ENCODE measurements at regions not wholly inside any gene's neighbourhood (a gene's known extent, or its start where the extent isn't known, plus 50 kb on each side); places are given as distances from the start of the nearest gene placed in this dataset.

DNA sequence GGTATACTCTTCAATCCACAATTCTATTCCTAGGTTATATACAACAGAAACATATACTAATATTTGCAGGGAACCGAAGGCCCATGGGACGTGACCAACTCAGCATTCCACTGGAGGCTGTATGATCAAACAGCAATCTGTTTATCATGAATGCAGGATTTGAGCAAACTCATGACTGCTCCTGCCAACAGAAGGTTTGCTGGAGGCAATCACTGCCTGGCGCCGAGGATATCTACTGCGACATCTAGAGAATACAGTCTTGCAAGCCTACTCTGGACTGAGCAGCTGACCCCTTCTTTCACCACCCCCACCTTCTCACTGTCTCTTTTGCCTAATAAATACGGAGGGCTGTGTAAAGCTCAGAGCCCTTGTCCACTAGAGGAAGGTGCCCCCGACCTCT, 90.5 kb upstream of the CDH10 start:
- Histone ChIP-seq H3K4me2 (ENCODE audit: extremely low read depth, insufficient read depth, low read length) (no peak overlapping the region), H4K20me1 (ENCODE audit: control insufficient read depth, extremely low read depth, insufficient read depth, low read length) (no peaks in the 10 kb centered on the region)

DNA sequence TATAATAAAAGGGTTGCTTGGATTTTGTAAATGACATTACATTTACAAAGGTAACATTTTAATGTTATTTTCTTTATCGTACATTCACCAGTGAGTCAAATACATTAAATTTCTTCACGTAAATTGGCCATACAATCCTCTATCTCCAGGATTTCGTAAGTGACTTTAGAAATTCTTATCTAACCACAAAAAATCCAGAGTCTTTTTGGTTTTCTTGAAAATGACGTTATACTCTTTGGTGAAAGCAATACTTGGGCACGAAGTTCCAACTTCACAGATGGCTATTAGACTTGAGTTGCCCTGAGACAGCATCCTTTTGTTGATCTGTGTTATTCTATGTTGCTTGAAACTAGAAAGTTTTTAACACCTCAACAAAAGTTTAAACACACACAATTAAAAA, 87.4 kb upstream of the CDH10 start:
- no peaks in the 10 kb centered on the region for H3K36me3 ChIP-seq (ENCODE audit: control insufficient read depth, insufficient read depth, low read length)
- DNase-seq (ENCODE audit: low read depth in 2 of 2): peak in 1 of 2 donors; percentile 50
- TF ChIP-seq EZH2 (IDR thresholded peaks at IDR 0.05; ENCODE audit: low read length, missing control alignments): no peak
- TF ChIP-seq, protein P1, sequence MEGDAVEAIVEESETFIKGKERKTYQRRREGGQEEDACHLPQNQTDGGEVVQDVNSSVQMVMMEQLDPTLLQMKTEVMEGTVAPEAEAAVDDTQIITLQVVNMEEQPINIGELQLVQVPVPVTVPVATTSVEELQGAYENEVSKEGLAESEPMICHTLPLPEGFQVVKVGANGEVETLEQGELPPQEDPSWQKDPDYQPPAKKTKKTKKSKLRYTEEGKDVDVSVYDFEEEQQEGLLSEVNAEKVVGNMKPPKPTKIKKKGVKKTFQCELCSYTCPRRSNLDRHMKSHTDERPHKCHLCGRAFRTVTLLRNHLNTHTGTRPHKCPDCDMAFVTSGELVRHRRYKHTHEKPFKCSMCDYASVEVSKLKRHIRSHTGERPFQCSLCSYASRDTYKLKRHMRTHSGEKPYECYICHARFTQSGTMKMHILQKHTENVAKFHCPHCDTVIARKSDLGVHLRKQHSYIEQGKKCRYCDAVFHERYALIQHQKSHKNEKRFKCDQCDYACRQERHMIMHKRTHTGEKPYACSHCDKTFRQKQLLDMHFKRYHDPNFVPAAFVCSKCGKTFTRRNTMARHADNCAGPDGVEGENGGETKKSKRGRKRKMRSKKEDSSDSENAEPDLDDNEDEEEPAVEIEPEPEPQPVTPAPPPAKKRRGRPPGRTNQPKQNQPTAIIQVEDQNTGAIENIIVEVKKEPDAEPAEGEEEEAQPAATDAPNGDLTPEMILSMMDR (conservative IDR thresholded peaks at IDR 0.05 in 1 of 2, IDR thresholded peaks at IDR 0.05 in 1 of 2; ENCODE audit: low read depth in 1 of 2, low read length in 2 of 2): no peak
- no peaks in the 10 kb centered on the region for H3K79me2 ChIP-seq (ENCODE audit: control insufficient read depth, insufficient read depth, low read length)
- no peak overlapping the region for H2AFZ ChIP-seq (ENCODE audit: low read length)
- H3K4me2 ChIP-seq (ENCODE audit: extremely low read depth, insufficient read depth, low read length): no peak overlapping the region
- H3K27ac ChIP-seq (ENCODE audit: insufficient read depth, low read length): no peak overlapping the region
- no peak overlapping the region for H3K4me3 ChIP-seq (replicated peaks in 1 of 4; ENCODE audit: control extremely low read depth in 1 of 4, insufficient read depth in 1 of 4, low read depth in 3 of 4, low read length in 4 of 4)
- H4K20me1 ChIP-seq (ENCODE audit: control insufficient read depth, extremely low read depth, insufficient read depth, low read length): no peaks in the 10 kb centered on the region
- H3K4me1 ChIP-seq (ENCODE audit: control insufficient read depth, extremely low read depth, insufficient read depth, low read length): no peaks in the 10 kb centered on the region
- H3K9ac ChIP-seq (ENCODE audit: insufficient read depth, low read length): no peak overlapping the region
- H3K9me3 ChIP-seq (ENCODE audit: control insufficient read depth, insufficient read depth, low read depth, low read length): no peaks in the 10 kb centered on the region
- no peaks in the 10 kb centered on the region for H3K27me3 ChIP-seq (ENCODE audit: control insufficient read depth, insufficient read depth, low read length)

More for the DNA sequence above, 90.5 kb upstream of the CDH10 start:
- Histone ChIP-seq H3K9ac (ENCODE audit: insufficient read depth, low read length) (no peak overlapping the region), H2AFZ (ENCODE audit: low read length) (no peak overlapping the region), H3K4me1 (ENCODE audit: control insufficient read depth, extremely low read depth, insufficient read depth, low read length) (no peaks in the 10 kb centered on the region), H3K27me3 (ENCODE audit: control insufficient read depth, insufficient read depth, low read length) (no peaks in the 10 kb centered on the region), H3K4me3 (replicated peaks in 1 of 4; ENCODE audit: control extremely low read depth in 1 of 4, insufficient read depth in 1 of 4, low read depth in 3 of 4, low read length in 4 of 4) (no peak overlapping the region), H3K36me3 (ENCODE audit: control insufficient read depth, insufficient read depth, low read length) (no peaks in the 10 kb centered on the region), H3K27ac (ENCODE audit: insufficient read depth, low read length) (no peak overlapping the region), H3K9me3 (ENCODE audit: control insufficient read depth, insufficient read depth, low read depth, low read length) (no peaks in the 10 kb centered on the region), H3K79me2 (ENCODE audit: control insufficient read depth, insufficient read depth, low read length) (no peaks in the 10 kb centered on the region)
- TF ChIP-seq EZH2 (IDR thresholded peaks at IDR 0.05; ENCODE audit: low read length, missing control alignments): no peak
- TF ChIP-seq, protein P1 (conservative IDR thresholded peaks at IDR 0.05 in 1 of 2, IDR thresholded peaks at IDR 0.05 in 1 of 2; ENCODE audit: low read depth in 1 of 2, low read length in 2 of 2): no peak
- DNase-seq (ENCODE audit: low read depth in 2 of 2): no peak

DNA sequence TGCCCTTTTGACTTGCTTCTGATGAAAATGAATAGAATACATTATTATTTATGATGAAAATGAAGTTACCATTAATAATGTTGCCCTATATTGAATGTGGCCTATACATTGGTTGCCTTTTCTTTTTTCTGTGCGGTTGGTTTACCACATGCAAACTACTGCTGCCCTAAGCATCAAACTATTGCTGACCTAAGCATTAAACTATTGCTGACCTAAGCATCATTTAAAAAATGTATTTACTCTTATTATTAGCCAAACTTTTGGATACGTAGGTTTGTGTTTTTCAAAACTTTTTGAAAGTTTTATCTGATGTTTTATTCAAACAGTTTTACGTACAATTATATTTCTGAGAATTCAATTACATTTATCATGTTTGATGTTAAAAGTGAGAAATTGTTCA, 76.0 kb upstream of the CDH10 start:
- Histone ChIP-seq H3K9ac (ENCODE audit: insufficient read depth, low read length) (no peak overlapping the region), H3K27ac (ENCODE audit: insufficient read depth, low read length) (no peak overlapping the region), H3K4me2 (ENCODE audit: extremely low read depth, insufficient read depth, low read length) (no peak overlapping the region), H4K20me1 (ENCODE audit: control insufficient read depth, extremely low read depth, insufficient read depth, low read length) (no peaks in the 10 kb centered on the region), H3K36me3 (ENCODE audit: control insufficient read depth, insufficient read depth, low read length) (no peaks in the 10 kb centered on the region), H3K9me3 (ENCODE audit: control insufficient read depth, insufficient read depth, low read depth, low read length) (no peaks in the 10 kb centered on the region), H3K79me2 (ENCODE audit: control insufficient read depth, insufficient read depth, low read length) (no peaks in the 10 kb centered on the region), H2AFZ (ENCODE audit: low read length) (no peak overlapping the region), H3K27me3 (ENCODE audit: control insufficient read depth, insufficient read depth, low read length) (no peaks in the 10 kb centered on the region), H3K4me3 (replicated peaks in 1 of 4; ENCODE audit: control extremely low read depth in 1 of 4, insufficient read depth in 1 of 4, low read depth in 3 of 4, low read length in 4 of 4) (no peak overlapping the region), H3K4me1 (ENCODE audit: control insufficient read depth, extremely low read depth, insufficient read depth, low read length) (no peaks in the 10 kb centered on the region)
- TF ChIP-seq EZH2 (IDR thresholded peaks at IDR 0.05; ENCODE audit: low read length, missing control alignments): no peak
- DNase-seq (ENCODE audit: low read depth in 2 of 2): no peak

Data from fibroblast of lung (primary cell).